KBM-7 (cell line): ENCODE measurements at regions not wholly inside any gene's neighbourhood (a gene's known extent, or its start where the extent isn't known, plus 50 kb on each side); places are given as distances from the start of the nearest gene placed in this dataset.

Source experiments
- DNase-seq: peaks from one replicate; pipeline ENCODE4 v3.0.0-alpha.2; 2015
- in situ Hi-C: fragments of 300-500 bp; cut with MboI; formaldehyde crosslinking; loops from 2 replicates; pipeline ENCODE4 v1.14.3; 2020; ENCODE audit warnings: low sequenced_read_pairs, low pct_unique_long_range_greater_than_20kb, mixed read lengths

- in situ Hi-C loops = no loop called here
- DNase-seq = no peak
Measured at GRCh38 chr13:22461854-22462490, 718.8 kb upstream of the SGCG start.

GRCh38 chr13:22463089-22463488, 717.7 kb upstream of the SGCG start:
- DNase-seq = no peak
- in situ Hi-C loops = no loop called here

GRCh38 chr13:22468045-22468444, 712.7 kb upstream of the SGCG start:
- no peak for DNase-seq
- in situ Hi-C loops = no loop called here

GRCh38 chr13:22468824-22469223, 712.0 kb upstream of the SGCG start:
- DNase-seq = no peak
- in situ Hi-C loops = no loop called here

GRCh38 chr13:22469452-22469851, 711.3 kb upstream of the SGCG start:
- in situ Hi-C loops = no loop called here

GRCh38 chr13:22470075-22470474, 710.7 kb upstream of the SGCG start:
- in situ Hi-C loops = no loop called here

More at GRCh38 chr13:22469452-22469851, 711.3 kb upstream of the SGCG start:
- no peak for DNase-seq

GRCh38 chr13:22482496-22483000, 698.2 kb upstream of the SGCG start:
- in situ Hi-C loops = no loop called here
- no peak for DNase-seq

More at GRCh38 chr13:22470075-22470474, 710.7 kb upstream of the SGCG start:
- no peak for DNase-seq

- in situ Hi-C loops = no loop called here
- DNase-seq = no peak
Measured at GRCh38 chr13:22483276-22483675, 697.5 kb upstream of the SGCG start.

- in situ Hi-C loops = no loop called here
- DNase-seq = no peak
Measured at GRCh38 chr13:22486490-22486889, 694.3 kb upstream of the SGCG start.

GRCh38 chr13:22487932-22488331, 692.8 kb upstream of the SGCG start:
- no peak for DNase-seq
- in situ Hi-C loops = no loop called here

- in situ Hi-C loops = no loop called here
- DNase-seq = no peak
Measured at GRCh38 chr13:22489771-22490170, 691.0 kb upstream of the SGCG start.

GRCh38 chr13:22495819-22496218, 685.0 kb upstream of the SGCG start:
- in situ Hi-C loops = no loop called here
- no peak for DNase-seq

GRCh38 chr13:22496803-22497508, 683.8 kb upstream of the SGCG start:
- DNase-seq = no peak
- in situ Hi-C loops = no loop called here

- no peak for DNase-seq
- in situ Hi-C loops = no loop called here
Measured at GRCh38 chr13:22497991-22498780, 682.6 kb upstream of the SGCG start.

GRCh38 chr13:22499919-22500318, 680.9 kb upstream of the SGCG start:
- in situ Hi-C loops = no loop called here

GRCh38 chr13:22505489-22505888, 675.3 kb upstream of the SGCG start:
- in situ Hi-C loops = no loop called here

More at GRCh38 chr13:22499919-22500318, 680.9 kb upstream of the SGCG start:
- no peak for DNase-seq

GRCh38 chr13:22506096-22506691, 674.6 kb upstream of the SGCG start:
- DNase-seq = no peak
- in situ Hi-C loops = no loop called here

More at GRCh38 chr13:22505489-22505888, 675.3 kb upstream of the SGCG start:
- no peak for DNase-seq

- no peak for DNase-seq
- in situ Hi-C loops = no loop called here
Measured at GRCh38 chr13:22517544-22517943, 663.2 kb upstream of the SGCG start.

- no peak for DNase-seq
Measured at GRCh38 chr13:22536851-22537250, 643.9 kb upstream of the SGCG start.

More at GRCh38 chr13:22536851-22537250, 643.9 kb upstream of the SGCG start:
- in situ Hi-C loops = no loop called here
